ENCODE measurements at regions not wholly inside any gene's neighbourhood (a gene's known extent, or its start where the extent isn't known, plus 50 kb on each side); places are given as distances from the start of the nearest gene placed in this dataset.
"Not testable (repeated sequence)": the region's sequence is repeated elsewhere in the genome, so short reads cannot be mapped to it uniquely, and the experiment has no call there.

DNA sequence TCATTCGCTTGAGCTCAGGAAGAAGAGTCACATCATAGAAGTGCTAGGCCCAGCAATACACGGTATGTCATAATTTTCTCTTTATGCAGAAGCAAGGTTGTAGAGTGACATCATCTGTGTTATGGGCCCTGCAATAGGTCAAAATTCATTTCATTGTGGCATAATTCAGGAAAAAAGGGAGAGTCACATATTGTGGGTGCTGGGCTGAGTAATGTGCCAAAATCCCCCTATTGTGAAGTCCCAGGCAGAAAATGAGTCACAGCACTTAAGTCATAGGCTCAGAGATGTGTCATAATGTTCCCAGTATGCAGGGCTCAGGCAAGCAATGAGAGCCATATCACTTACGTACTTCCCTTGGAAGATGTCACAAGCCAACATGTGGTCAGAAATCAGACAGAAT, 1092.6 kb upstream of the AMELY start:
- no peak overlapping the region for H3K4me3 ChIP-seq (ENCODE audit: low read length)
- TF ChIP-seq CTCF (IDR thresholded peaks at IDR 0.05; ENCODE audit: insufficient read depth, low read depth, low read length, missing control alignments) = no peak
- peak; percentile 77 for DNase-seq (ENCODE audit: low read depth)

GRCh38 chrY:7996726-7997125, 1085.2 kb upstream of the AMELY start:
- H3K4me3 ChIP-seq (ENCODE audit: low read length) = no peak overlapping the region
- no peak for TF ChIP-seq CTCF (IDR thresholded peaks at IDR 0.05; ENCODE audit: insufficient read depth, low read depth, low read length, missing control alignments)
- DNase-seq (ENCODE audit: low read depth) = no peak

DNA sequence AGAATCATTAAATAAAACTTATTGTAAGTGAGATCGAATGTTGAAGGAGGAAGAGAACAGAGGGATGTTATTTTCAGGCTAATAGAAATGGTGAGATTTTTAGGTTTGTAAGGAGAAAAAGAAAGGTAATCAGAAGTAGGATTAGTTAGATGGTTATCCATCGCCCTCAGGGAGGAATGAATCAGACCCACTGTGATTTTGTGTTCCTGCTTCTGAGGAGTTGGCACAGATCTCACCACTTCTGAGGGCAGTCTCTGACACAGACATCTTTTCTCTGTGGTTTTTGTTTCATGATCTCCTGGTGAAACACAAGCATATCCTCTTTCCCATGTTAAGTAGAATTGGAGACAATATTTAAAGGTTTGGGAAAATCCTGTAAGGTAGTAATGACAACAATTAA, 1083.2 kb upstream of the AMELY start:
- DNase-seq (ENCODE audit: low read depth) = peak; percentile 53
- not testable (repeated sequence) for H3K4me3 ChIP-seq (ENCODE audit: low read length)

DNA sequence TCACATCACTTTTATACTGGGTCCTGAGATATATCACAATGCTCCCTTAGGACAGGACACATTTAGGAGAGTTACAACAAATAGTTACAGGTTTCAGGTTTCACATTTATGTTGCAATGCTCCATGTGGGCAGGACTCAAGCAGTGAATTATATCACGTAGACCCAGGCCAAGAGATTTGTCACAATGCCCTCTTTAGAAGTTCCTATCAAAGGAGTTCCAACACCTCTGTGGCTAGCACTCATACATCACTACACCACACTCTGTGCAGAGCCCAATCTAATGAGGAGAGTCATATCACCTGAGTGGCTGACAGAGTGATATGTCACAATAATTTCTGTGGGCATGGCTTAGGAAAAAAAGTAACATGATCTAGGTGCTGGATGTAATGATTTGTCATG, 1068.2 kb upstream of the AMELY start:
- no peak overlapping the region for H3K4me3 ChIP-seq (ENCODE audit: low read length)
- TF ChIP-seq CTCF (IDR thresholded peaks at IDR 0.05; ENCODE audit: insufficient read depth, low read depth, low read length, missing control alignments) = no peak
- DNase-seq (ENCODE audit: low read depth) = peak; percentile 49

DNA sequence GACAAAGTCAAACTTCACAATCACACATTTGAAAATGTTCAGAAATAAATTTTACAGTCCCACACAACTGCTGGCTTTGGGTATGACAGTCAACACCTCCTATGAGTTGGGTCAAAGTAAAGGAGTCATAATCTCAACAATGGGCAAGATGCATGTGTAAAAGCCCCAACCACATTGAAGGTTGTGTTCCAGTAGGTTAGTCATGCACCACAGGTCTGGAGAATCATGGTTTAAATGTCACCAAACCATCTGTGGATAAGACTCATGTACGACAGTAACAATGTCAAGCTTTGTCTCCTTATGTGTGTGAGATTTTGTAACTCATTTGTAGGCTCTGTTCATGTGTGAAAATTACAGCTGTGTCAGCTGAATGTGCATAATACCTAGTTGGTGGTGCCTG, 1065.7 kb upstream of the AMELY start:
- TF ChIP-seq CTCF (IDR thresholded peaks at IDR 0.05; ENCODE audit: insufficient read depth, low read depth, low read length, missing control alignments) = no peak
- H3K4me3 ChIP-seq (ENCODE audit: low read length) = no peak overlapping the region
- no peak for DNase-seq (ENCODE audit: low read depth)

DNA sequence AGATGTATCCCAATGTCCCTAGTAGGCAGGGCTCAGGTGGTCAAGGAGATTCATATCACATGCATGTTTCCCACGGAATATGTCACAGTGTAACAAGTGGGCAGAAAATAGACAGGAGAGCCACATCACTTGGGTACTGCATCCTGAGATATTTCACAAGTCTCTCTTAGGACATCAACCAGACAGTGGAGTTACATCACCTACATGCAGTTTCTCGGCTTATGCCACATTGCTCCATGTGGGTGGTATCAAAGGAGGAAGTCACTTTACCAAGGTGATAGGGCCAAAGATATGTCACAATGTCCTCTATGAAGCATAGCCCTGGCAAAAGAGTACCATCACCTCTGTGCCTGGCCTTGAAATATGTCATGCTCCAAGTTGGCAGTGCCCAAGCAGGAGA, 1056.7 kb upstream of the AMELY start:
- no peak overlapping the region for H3K4me3 ChIP-seq (ENCODE audit: low read length)
- DNase-seq (ENCODE audit: low read depth) = no peak
- no peak for TF ChIP-seq CTCF (IDR thresholded peaks at IDR 0.05; ENCODE audit: insufficient read depth, low read depth, low read length, missing control alignments)

DNA sequence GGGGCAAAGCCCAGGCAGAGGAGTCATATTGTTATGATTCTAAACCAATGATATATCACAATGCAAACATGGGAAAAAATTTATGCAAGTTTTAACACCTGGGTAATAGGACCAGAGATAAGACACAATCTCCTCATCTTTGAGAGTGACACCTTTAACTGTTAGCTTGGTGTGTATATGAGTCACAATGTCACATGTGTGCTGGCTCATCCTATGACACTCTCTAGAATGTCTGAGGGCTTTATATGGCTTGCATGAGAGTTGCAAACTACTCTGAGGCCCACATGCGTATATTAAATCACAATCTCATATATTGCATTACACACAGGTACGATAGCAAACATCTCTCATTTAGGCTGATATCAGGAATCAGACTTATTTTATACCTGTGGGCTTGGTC, 1055.4 kb upstream of the AMELY start:
- H3K4me3 ChIP-seq (ENCODE audit: low read length) = no peak overlapping the region
- no peak for TF ChIP-seq CTCF (IDR thresholded peaks at IDR 0.05; ENCODE audit: insufficient read depth, low read depth, low read length, missing control alignments)
- no peak for DNase-seq (ENCODE audit: low read depth)

DNA sequence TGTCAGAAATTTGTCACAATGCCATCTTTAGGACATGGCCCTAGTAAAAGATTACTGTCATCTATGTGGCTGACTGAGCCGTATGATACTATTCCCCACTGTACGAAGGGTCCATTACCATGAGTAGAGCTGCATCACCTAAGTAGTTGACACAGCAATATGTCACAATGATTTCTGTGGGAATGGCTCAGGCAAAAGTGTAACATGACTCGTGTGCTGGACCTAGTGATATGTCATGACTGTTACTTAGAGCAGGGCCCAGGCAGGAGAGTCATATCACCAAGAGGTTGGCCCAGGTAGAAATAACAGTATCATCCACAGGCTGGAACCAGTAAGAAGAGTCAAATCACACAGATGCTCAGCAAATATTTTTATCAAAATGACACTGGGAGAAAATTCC, 1051.8 kb upstream of the AMELY start:
- no peak for TF ChIP-seq CTCF (IDR thresholded peaks at IDR 0.05; ENCODE audit: insufficient read depth, low read depth, low read length, missing control alignments)

More for the DNA sequence above, 1051.8 kb upstream of the AMELY start:
- DNase-seq (ENCODE audit: low read depth) = no peak
- no peak overlapping the region for H3K4me3 ChIP-seq (ENCODE audit: low read length)

Measured in epithelial cell of esophagus (primary cell).